NB4 (cell line): ENCODE measurements at regions not wholly inside any gene's neighbourhood (a gene's known extent, or its start where the extent isn't known, plus 50 kb on each side); places are given as distances from the start of the nearest gene placed in this dataset.

ENCODE experiments used
- MYC ChIP-seq: IDR thresholded peaks from 2 replicates; pipeline ENCODE4 v1.6.1; 2011; ENCODE audit warnings: low read depth, low read length
- POLR2A ChIP-seq: IDR thresholded peaks from 2 replicates; pipeline ENCODE4 v1.6.1; 2011; ENCODE audit warnings: mild to moderate bottlenecking; ENCODE audit not compliant: insufficient read length; ENCODE audit errors: extremely low read depth
- TF ChIP-seq, protein P1 (sequence below): IDR thresholded peaks from 2 replicates; pipeline ENCODE4 v1.6.1; 2011; ENCODE audit warnings: low read depth, low read length
- TF ChIP-seq, protein P2 (sequence below): IDR thresholded peaks from one replicate; pipeline ENCODE4 v1.5.1; 2012; ENCODE audit warnings: low read depth, low read length

DNA sequence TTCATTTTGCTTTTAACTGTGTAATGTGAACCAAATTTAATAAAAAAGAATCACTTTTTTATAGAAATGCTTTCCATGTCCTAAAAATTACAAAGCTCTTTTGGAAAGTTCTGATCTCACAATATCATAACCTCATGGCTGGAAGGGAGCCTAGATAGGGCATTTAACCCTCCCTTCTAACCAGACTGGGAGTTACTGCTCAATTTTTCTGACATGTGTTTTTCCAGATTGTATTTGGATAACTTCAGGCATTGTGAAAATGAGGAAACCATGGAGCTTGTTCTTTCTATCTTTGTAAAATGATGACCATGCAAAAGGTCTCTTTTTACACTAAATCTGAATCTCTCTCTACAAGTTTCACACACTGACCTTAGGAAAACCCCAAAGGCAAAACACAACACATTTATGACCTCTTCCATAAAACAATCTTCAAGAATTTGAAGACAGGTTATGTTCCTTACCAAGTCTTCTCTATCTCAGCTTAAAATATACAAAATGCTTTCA, 508.8 kb downstream of the DIPK2A start:
- TF ChIP-seq, protein P1, sequence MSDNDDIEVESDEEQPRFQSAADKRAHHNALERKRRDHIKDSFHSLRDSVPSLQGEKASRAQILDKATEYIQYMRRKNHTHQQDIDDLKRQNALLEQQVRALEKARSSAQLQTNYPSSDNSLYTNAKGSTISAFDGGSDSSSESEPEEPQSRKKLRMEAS = no peak
- TF ChIP-seq, protein P2, sequence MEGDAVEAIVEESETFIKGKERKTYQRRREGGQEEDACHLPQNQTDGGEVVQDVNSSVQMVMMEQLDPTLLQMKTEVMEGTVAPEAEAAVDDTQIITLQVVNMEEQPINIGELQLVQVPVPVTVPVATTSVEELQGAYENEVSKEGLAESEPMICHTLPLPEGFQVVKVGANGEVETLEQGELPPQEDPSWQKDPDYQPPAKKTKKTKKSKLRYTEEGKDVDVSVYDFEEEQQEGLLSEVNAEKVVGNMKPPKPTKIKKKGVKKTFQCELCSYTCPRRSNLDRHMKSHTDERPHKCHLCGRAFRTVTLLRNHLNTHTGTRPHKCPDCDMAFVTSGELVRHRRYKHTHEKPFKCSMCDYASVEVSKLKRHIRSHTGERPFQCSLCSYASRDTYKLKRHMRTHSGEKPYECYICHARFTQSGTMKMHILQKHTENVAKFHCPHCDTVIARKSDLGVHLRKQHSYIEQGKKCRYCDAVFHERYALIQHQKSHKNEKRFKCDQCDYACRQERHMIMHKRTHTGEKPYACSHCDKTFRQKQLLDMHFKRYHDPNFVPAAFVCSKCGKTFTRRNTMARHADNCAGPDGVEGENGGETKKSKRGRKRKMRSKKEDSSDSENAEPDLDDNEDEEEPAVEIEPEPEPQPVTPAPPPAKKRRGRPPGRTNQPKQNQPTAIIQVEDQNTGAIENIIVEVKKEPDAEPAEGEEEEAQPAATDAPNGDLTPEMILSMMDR = no peak
- no peak for TF ChIP-seq POLR2A
- TF ChIP-seq MYC = no peak
